Left lung (tissue), 4 donors: ENCODE measurements at regions not wholly inside any gene's neighbourhood (a gene's known extent, or its start where the extent isn't known, plus 50 kb on each side); places are given as distances from the start of the nearest gene placed in this dataset.
"Not testable (repeated sequence)": the region's sequence is repeated elsewhere in the genome, so short reads cannot be mapped to it uniquely, and the experiment has no call there.

Experiments used
- ATAC-seq: fragments of 200-7000 bp; cut with Tn5 transposase; one replicate; pipeline ENCODE4 v1.9.1; 2020; ENCODE audit warnings: moderate library complexity
- DNase-seq, 4 donors: peaks; one replicate each; pipeline ENCODE4 v3.0.0-alpha.2; 2013 to 2020
- H3K27ac ChIP-seq, 2 donors: fragments of 200-600 bp; sonication (generic) in 1 of 2; one replicate each; pipeline versions ENCODE4 v1.5.0 to v1.8.0; 2020 to 2021
- H3K27me3 ChIP-seq, 2 donors: fragments of 200-600 bp; sonication (generic) in 1 of 2; one replicate each; pipeline versions ENCODE4 v1.5.0 to v1.8.0; 2020 to 2021
- H3K36me3 ChIP-seq, 2 donors: fragments of 200-600 bp; sonication (generic) in 1 of 2; one replicate each; pipeline versions ENCODE4 v1.5.0 to v1.8.0; 2020 to 2021
- H3K4me1 ChIP-seq, 2 donors: fragments of 200-600 bp; one replicate each; pipeline ENCODE4 v1.8.0; 2021
- H3K4me3 ChIP-seq, 2 donors: fragments of 200-600 bp; sonication (generic) in 1 of 2; one replicate each; pipeline versions ENCODE4 v1.5.0 to v1.8.0; 2020 to 2021; ENCODE audit warnings: mild to moderate bottlenecking in 1 of 2
- H3K9me3 ChIP-seq, 2 donors: fragments of 200-600 bp; sonication (generic) in 1 of 2; one replicate each; pipeline versions ENCODE4 v1.5.0 to v1.8.0; 2020 to 2021
- CTCF ChIP-seq, 2 donors: fragments of 200-600 bp; sonication (generic) in 1 of 2; IDR thresholded peaks; one replicate each; pipeline versions ENCODE4 v1.5.0 to v1.8.0; 2021; ENCODE audit warnings: antibody characterized with exemption in 2 of 2
- intact Hi-C, 2 donors: fragments of 100-400 bp; cut with DNase I; formaldehyde crosslinking; loops; one replicate each; pipeline versions ENCODE4 v1.11.2 to v1.14.2; 2022
- donor health status: DM: no; HTN: yes; CAD: no.
- donor health status: DM: no; HTN: no; CAD: no.

DNA sequence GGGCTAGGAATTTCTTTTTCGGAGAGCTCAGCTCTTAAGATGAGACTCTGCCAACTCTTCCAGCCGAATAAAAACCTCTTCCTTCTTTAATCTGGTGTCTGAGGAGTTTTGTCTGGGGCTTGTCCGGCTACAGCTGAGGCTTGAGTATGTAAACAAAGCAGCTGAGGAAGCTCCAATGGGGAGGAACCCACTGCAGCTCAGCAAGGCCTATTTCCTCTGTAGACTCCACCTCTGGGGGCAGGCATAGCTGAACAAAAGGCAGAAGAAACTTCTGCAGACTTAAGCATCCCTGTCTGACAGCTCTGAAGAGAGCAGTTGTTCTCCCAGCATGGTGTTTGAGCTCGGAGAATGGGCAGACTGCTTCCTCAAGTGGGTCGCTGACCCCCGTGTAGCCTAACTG is 838.7 kb downstream of the CCDC85A start:
- no peak for TF ChIP-seq CTCF (IDR thresholded peaks at IDR 0.05)
- peaks cover 0 to 26% of the 10 kb centered on the region in 2 donors for H3K9me3 ChIP-seq
- ATAC-seq (no peak), DNase-seq (no peak)
- H3K27me3 ChIP-seq, result no peaks in the 10 kb centered on the region
- intact Hi-C loops, result no loop called here
- no peaks in the 10 kb centered on the region for H3K4me1 ChIP-seq
- H3K4me3 ChIP-seq, result no peak overlapping the region
- no peaks in the 10 kb centered on the region for H3K36me3 ChIP-seq
- H3K27ac ChIP-seq, result no peak overlapping the region

DNA sequence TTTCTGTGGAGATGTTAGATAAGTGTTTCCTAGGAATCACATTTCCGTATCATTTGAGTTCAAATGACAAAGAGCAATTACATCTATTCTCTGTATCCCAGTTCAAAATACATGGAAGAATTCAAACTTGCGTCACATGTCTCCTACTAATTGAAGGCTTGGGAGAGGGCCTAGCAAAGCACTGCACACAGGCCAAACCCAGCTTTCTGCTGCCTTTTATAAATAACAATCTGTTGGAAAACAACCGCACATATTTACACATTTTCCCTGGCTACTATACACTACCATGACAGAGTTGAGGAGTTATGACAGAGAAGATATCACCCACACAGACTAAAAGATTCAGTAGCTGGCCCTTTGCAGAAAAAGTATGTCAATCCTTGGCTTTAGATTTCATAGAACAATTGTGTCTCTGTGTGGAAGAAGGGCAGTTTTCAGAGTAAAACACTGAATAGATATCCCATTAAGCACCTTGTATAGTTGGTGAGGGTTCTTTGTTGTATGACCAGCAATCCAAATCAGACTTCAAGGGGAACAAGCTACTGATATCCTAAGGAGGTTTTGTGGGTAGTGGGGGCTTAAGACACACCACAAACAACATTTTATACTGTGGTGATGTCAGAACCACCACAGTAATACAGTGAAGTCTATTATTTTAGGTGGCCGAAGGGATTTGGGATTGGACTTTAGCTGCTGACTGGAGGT is 861.3 kb downstream of the CCDC85A start:
- no peaks in the 10 kb centered on the region for H3K4me1 ChIP-seq
- no peak for TF ChIP-seq CTCF (IDR thresholded peaks at IDR 0.05)
- intact Hi-C loops, result no loop called here
- no peak for DNase-seq
- H3K27me3 ChIP-seq, result no peaks in the 10 kb centered on the region
- H3K4me3 ChIP-seq, result no peak overlapping the region
- H3K27ac ChIP-seq, result no peak overlapping the region
- H3K36me3 ChIP-seq, result no peaks in the 10 kb centered on the region
- H3K9me3 ChIP-seq, result no peaks in the 10 kb centered on the region
- no peak for ATAC-seq

- Histone ChIP-seq H3K27ac (no peak overlapping the region), H3K27me3 (no peaks in the 10 kb centered on the region), H3K4me1 (no peaks in the 10 kb centered on the region), H3K4me3 (no peak overlapping the region), H3K9me3 (no peaks in the 10 kb centered on the region), H3K36me3 (no peaks in the 10 kb centered on the region)
- peak in 1 of 4 donors; percentile 21 for DNase-seq
- ATAC-seq, result no peak
- intact Hi-C loops, result no loop called here
- no peak for TF ChIP-seq CTCF (IDR thresholded peaks at IDR 0.05)
Measured at GRCh38 chr2:57049273-57049672, 865.5 kb downstream of the CCDC85A start.

DNA sequence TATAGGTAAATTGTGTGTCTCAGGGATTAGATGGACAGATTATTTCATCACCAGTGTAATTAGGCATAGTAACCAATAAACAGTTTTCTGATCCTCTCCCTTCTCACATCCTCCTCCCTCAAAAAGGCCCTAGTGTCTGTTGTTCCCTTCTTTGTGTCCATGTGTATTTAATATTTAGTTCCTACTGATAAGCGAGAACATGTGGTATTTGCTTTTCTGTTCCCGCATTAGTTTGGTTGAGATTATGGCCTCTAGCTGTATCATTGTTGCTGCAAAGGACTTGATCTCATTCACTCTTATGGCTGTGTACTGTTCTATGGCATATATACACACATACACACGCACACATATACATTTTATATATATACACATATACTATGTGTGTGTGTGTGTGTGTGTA is 866.2 kb downstream of the CCDC85A start:
- no peaks in the 10 kb centered on the region for H3K36me3 ChIP-seq
- DNase-seq, result no peak
- intact Hi-C loops, result no loop called here
- no peaks in the 10 kb centered on the region for H3K4me1 ChIP-seq
- H3K27ac ChIP-seq, result no peak overlapping the region
- TF ChIP-seq CTCF (IDR thresholded peaks at IDR 0.05), result no peak
- no peaks in the 10 kb centered on the region for H3K9me3 ChIP-seq
- no peaks in the 10 kb centered on the region for H3K27me3 ChIP-seq
- H3K4me3 ChIP-seq, result no peak overlapping the region
- no peak for ATAC-seq

DNA sequence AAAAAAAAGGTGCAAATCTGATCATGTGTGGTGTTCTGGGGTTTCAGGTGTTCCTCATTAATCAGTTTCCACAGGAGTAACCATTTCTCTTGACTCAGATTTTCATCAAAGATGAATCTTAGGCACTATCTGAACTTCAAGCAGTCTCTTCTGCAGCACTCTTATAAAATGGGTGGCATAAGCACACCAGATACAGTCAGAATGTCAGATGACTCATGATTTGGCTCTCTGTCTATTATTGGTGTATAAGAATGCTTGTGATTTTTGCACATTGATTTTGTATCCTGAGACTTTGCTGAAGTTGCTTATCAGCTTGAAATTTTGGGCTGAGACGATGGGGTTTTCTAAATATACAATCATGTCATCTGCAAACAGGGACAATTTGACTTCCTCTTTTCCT is 882.5 kb downstream of the CCDC85A start:
- ATAC-seq, H3K9me3 ChIP-seq, DNase-seq, H3K36me3 ChIP-seq, intact Hi-C loops, H3K27ac ChIP-seq, H3K4me3 ChIP-seq, H3K27me3 ChIP-seq, H3K4me1 ChIP-seq: not testable (repeated sequence)

GRCh38 chr2:57075226-57075625 is 891.4 kb downstream of the CCDC85A start:
- intact Hi-C loops, result no loop called here
- no peaks in the 10 kb centered on the region for H3K4me1 ChIP-seq
- no peak for ATAC-seq
- no peak overlapping the region for H3K27ac ChIP-seq
- DNase-seq, result no peak
- peaks cover 0 to 3% of the 10 kb centered on the region in 2 donors for H3K9me3 ChIP-seq
- H3K27me3 ChIP-seq, result no peaks in the 10 kb centered on the region
- TF ChIP-seq CTCF (IDR thresholded peaks at IDR 0.05), result no peak
- H3K4me3 ChIP-seq, result no peak overlapping the region
- no peaks in the 10 kb centered on the region for H3K36me3 ChIP-seq
